ENCODE measurements at regions not wholly inside any gene's neighbourhood (a gene's known extent, or its start where the extent isn't known, plus 50 kb on each side); places are given as distances from the start of the nearest gene placed in this dataset.

DNA sequence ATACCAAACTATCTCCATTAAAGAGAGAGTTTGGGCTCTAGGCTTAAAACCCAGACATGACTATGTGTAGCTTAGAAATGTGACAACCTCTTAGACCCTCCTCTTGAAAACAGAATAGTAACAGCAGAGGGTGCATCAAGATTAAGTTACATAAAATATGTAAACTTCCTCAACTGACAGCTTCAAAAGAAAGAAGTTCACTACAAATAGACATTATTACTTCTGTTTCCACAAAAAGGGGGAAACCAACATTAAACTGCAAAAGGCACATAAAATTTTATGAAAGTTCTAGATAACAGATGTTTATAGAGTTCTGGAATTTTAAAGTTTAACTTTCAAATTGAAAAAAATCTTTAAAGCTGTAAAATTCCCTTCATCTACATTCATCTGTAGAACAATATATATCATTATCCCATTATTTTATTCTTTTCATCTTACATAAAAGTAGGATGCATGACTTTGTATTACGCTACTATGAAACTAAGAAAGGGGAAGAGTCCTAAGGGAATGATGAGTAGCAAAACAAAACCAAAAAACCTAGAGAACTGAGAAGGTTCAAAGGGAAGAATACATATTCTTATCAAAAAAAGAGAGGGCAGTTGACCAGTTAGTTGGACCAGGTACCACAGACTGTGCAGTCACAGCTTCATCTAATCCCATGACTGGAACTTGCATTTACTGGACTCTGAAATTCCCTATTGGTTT is 177.0 kb downstream of the SIPA1L2 start:
- no peak for TF ChIP-seq ZNF274 (IDR thresholded peaks at IDR 0.05; ENCODE audit: low read depth, low read length)
- TF ChIP-seq YY1 (IDR thresholded peaks at IDR 0.05; ENCODE audit: insufficient read depth, insufficient read length): no peak
